Prostate gland (tissue), 2 donors: ENCODE measurements at regions not wholly inside any gene's neighbourhood (a gene's known extent, or its start where the extent isn't known, plus 50 kb on each side); places are given as distances from the start of the nearest gene placed in this dataset.

Experiments used
- DNase-seq: peaks from one replicate; pipeline ENCODE4 v3.0.0-alpha.2; 2019; ENCODE audit warnings: low spot score
- H3K27ac ChIP-seq, 2 donors: fragments of 200-600 bp; sonication (generic); 2 replicates each; pipeline ENCODE4 v1.5.1; 2017 to 2019
- H3K27me3 ChIP-seq: fragments of 200-600 bp; sonication (generic); replicated peaks from 2 replicates; pipeline ENCODE4 v1.5.1; 2019; ENCODE audit not compliant: insufficient read depth
- H3K36me3 ChIP-seq, 2 donors: fragments of 200-600 bp; sonication (generic); 1 replicate in 1 of 2; 2 replicates in 1 of 2; pipeline versions ENCODE4 v1.5.1 to v1.8.1; 2017 to 2019
- H3K4me1 ChIP-seq: fragments of 200-600 bp; sonication (generic); replicated peaks from 2 replicates; pipeline ENCODE4 v1.5.1; 2019
- H3K4me3 ChIP-seq, 2 donors: fragments of 200-600 bp; sonication (generic); 2 replicates each; pipeline ENCODE4 v1.5.1; 2017 to 2019
- H3K9me3 ChIP-seq: fragments of 200-600 bp; sonication (generic); 2 replicates; pipeline ENCODE4 v1.5.1; 2017
- CTCF ChIP-seq, 4 experiments: fragments of 200-600 bp in 2 of 4; fragments of 450-650 bp in 2 of 4; sonication (generic) in 2 of 4; IDR thresholded peaks; 1 replicate in 3 of 4; 2 replicates in 1 of 4; pipeline ENCODE4 v1.5.1; 2016 to 2019; ENCODE audit warnings: antibody characterized with exemption in 4 of 4, mild to moderate bottlenecking in 2 of 4, moderate library complexity in 2 of 4
- POLR2A ChIP-seq: fragments of 450-650 bp; IDR thresholded peaks from one replicate; pipeline ENCODE4 v1.6.1; 2016; ENCODE audit warnings: antibody characterized with exemption, mild to moderate bottlenecking
- POLR2AphosphoS5 ChIP-seq: sonication (generic); formaldehyde crosslinking; IDR thresholded peaks from one replicate; pipeline ENCODE4 v1.6.1; 2017; ENCODE audit warnings: antibody characterized with exemption
- WGBS: methylation state at CpG from one replicate; pipeline ENCODE4 v1.1.5; 2018; 5-methylcytosine and 5-hydroxymethylcytosine counted together
- intact Hi-C: fragments of 100-400 bp; cut with DNase I; formaldehyde crosslinking; loops from one replicate; pipeline ENCODE4 v1.14.2; 2022

- Histone ChIP-seq H3K27me3 (no peaks in the 10 kb centered on the region), H3K9me3 (no peaks in the 10 kb centered on the region), H3K4me1 (no peaks in the 10 kb centered on the region), H3K27ac (no peak overlapping the region), H3K36me3 (no peaks in the 10 kb centered on the region), H3K4me3 (no peak overlapping the region)
- no peak for TF ChIP-seq CTCF (IDR thresholded peaks at IDR 0.05)
- no peak for TF ChIP-seq POLR2A
- no peak for TF ChIP-seq POLR2AphosphoS5
- WGBS = 89% methylated on average over 5 of the region's 5 CpGs
- intact Hi-C loops = no loop called here
- DNase-seq = no peak
Observed at GRCh38 chr1:47647327-47647845, 209.5 kb downstream of the FOXD2 start.

- TF ChIP-seq CTCF (IDR thresholded peaks at IDR 0.05) (no peak), POLR2AphosphoS5 (no peak), POLR2A (no peak)
- DNase-seq = no peak
- intact Hi-C loops = no loop called here
Observed at GRCh38 chr1:47650205-47650604, 212.4 kb downstream of the FOXD2 start.

GRCh38 chr1:47650611-47651010, 212.8 kb downstream of the FOXD2 start:
- H3K4me1 ChIP-seq = no peaks in the 10 kb centered on the region
- H3K9me3 ChIP-seq = no peaks in the 10 kb centered on the region
- no peak overlapping the region for H3K4me3 ChIP-seq
- H3K27me3 ChIP-seq = no peaks in the 10 kb centered on the region
- DNase-seq = no peak
- TF ChIP-seq CTCF (IDR thresholded peaks at IDR 0.05) (no peak), POLR2A (no peak), POLR2AphosphoS5 (no peak)
- WGBS = 72% methylated on average over 1 of the region's 1 CpG
- H3K36me3 ChIP-seq = no peaks in the 10 kb centered on the region
- intact Hi-C loops = no loop called here
- H3K27ac ChIP-seq = no peak overlapping the region

More at GRCh38 chr1:47650205-47650604, 212.4 kb downstream of the FOXD2 start:
- no peak overlapping the region for H3K4me3 ChIP-seq
- no peak overlapping the region for H3K27ac ChIP-seq
- WGBS = 58% methylated on average over 7 of the region's 7 CpGs
- H3K36me3 ChIP-seq = no peaks in the 10 kb centered on the region
- H3K9me3 ChIP-seq = no peaks in the 10 kb centered on the region
- no peaks in the 10 kb centered on the region for H3K4me1 ChIP-seq
- H3K27me3 ChIP-seq = no peaks in the 10 kb centered on the region

GRCh38 chr1:47651311-47652089, 213.7 kb downstream of the FOXD2 start:
- Histone ChIP-seq H3K27ac (no peak overlapping the region), H3K9me3 (no peaks in the 10 kb centered on the region), H3K27me3 (no peaks in the 10 kb centered on the region), H3K4me3 (no peak overlapping the region), H3K36me3 (no peaks in the 10 kb centered on the region), H3K4me1 (no peaks in the 10 kb centered on the region)
- TF ChIP-seq CTCF (IDR thresholded peaks at IDR 0.05) = no peak
- no peak for TF ChIP-seq POLR2A
- TF ChIP-seq POLR2AphosphoS5 = no peak
- intact Hi-C loops = no loop called here
- no peak for DNase-seq
- WGBS = 71% methylated on average over 9 of the region's 9 CpGs
